ENCODE measurements at regions not wholly inside any gene's neighbourhood (a gene's known extent, or its start where the extent isn't known, plus 50 kb on each side); places are given as distances from the start of the nearest gene placed in this dataset.
A peak's percentile ranks its signal among the peaks of the same experiment; 100 is the strongest.

DNA sequence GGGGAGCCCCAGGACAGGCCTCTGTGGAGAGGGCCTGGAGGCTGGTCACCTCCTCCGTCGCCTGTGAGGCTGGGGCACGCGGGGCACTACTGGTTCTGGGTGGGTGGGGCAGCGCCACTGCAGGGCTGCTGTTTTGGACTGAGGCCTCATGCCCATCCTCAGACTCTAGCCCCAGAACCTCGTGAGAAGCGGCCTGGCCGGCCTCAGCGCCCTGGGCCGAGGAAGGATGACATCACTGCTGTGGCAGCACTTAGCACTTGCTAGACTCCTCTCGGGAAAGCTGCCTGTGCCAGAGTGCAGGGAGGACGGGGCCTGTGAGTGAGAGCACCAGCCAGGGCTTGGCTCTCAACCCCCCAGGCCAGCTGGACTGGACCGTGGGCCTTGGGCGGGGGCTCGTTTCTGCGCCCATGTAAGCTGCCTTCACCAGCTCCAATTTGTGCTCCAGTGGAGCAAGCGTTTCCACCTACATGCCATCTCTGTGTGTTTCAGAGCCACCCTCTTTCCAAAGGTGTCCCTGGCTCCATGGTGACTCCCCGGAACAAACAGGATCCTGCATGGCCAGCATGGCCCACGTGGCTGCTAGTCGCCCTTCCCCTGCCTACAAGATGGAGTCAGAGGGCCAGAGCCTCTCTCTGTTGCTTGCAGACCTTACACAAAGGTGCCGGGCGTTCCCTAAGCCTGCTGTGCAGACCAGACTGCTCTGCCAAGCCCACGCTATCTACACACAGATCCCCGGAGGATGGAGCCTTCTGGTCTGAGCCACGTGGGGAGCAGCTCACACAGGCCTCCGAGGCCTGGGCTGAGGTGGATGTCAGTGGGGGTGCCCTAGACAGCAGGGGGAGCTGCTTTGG, 102.9 kb downstream of the CTTN start:
- Histone ChIP-seq H3K4me1 (no peaks in the 10 kb centered on the region), H3K36me3 (no peaks in the 10 kb centered on the region), H3K9me3 (no peaks in the 10 kb centered on the region), H3K27me3 (no peaks in the 10 kb centered on the region), H3K4me3 (no peak overlapping the region), H3K27ac (no peak overlapping the region)
- ATAC-seq (no peak), DNase-seq (peak in 2 of 3 donors; percentile 17 to 43)
- intact Hi-C loops (cut with DNase I), result no loop called here
- TF ChIP-seq POLR2A (IDR thresholded peaks at IDR 0.05), result no peak
- TF ChIP-seq, protein P1, sequence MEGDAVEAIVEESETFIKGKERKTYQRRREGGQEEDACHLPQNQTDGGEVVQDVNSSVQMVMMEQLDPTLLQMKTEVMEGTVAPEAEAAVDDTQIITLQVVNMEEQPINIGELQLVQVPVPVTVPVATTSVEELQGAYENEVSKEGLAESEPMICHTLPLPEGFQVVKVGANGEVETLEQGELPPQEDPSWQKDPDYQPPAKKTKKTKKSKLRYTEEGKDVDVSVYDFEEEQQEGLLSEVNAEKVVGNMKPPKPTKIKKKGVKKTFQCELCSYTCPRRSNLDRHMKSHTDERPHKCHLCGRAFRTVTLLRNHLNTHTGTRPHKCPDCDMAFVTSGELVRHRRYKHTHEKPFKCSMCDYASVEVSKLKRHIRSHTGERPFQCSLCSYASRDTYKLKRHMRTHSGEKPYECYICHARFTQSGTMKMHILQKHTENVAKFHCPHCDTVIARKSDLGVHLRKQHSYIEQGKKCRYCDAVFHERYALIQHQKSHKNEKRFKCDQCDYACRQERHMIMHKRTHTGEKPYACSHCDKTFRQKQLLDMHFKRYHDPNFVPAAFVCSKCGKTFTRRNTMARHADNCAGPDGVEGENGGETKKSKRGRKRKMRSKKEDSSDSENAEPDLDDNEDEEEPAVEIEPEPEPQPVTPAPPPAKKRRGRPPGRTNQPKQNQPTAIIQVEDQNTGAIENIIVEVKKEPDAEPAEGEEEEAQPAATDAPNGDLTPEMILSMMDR (IDR thresholded peaks at IDR 0.05), result no peak
- 75% methylated on average over 4 of the region's 26 CpGs for WGBS (ENCODE audit: insufficient coverage, low coverage, low lambda C conversion rate, missing lambda C conversion rate)

DNA sequence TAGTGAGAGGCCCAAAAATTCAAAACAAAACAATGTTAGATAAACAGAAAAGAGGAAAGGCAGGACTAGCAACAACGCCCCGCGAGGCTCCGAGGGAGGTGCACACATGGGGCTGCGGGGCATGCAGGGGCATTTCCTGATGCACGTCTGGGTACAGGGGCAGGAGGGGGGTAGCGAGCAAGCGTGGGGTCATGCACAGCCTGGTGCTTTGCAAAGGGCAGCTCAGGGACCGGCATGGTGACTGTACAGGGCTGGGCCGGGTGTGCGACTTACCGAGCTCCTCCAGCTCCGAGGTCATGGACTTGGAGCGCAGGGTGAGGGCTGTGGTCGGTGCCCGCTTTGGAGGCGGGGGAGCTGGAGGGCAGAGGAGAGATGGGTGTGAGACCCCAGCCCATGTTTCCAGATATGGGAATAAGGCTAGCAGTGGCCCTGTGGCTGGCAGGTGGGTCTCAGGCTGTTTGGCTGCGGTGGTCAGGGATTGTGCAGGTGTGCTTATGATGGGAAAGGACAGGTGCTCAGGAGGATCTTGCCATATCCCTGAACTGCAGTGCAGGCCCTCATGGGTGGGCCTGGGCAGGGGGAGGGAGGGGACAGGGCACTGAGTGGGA, 103.7 kb downstream of the CTTN start:
- no peak for ATAC-seq
- no peaks in the 10 kb centered on the region for H3K9me3 ChIP-seq
- intact Hi-C loops (cut with DNase I), result no loop called here
- TF ChIP-seq, protein P1 (IDR thresholded peaks at IDR 0.05), result no peak
- TF ChIP-seq POLR2A (IDR thresholded peaks at IDR 0.05), result no peak
- H3K4me3 ChIP-seq, result no peak overlapping the region
- H3K36me3 ChIP-seq, result no peaks in the 10 kb centered on the region
- H3K27me3 ChIP-seq, result no peaks in the 10 kb centered on the region
- no peaks in the 10 kb centered on the region for H3K4me1 ChIP-seq
- H3K27ac ChIP-seq, result no peak overlapping the region
- whole genome bisulfite sequencing (ENCODE audit: insufficient coverage, low coverage, low lambda C conversion rate, missing lambda C conversion rate), result 92% methylated on average over 18 of the region's 18 CpGs
- DNase-seq, result peak in 2 of 3 donors; percentile 9 to 41

DNA sequence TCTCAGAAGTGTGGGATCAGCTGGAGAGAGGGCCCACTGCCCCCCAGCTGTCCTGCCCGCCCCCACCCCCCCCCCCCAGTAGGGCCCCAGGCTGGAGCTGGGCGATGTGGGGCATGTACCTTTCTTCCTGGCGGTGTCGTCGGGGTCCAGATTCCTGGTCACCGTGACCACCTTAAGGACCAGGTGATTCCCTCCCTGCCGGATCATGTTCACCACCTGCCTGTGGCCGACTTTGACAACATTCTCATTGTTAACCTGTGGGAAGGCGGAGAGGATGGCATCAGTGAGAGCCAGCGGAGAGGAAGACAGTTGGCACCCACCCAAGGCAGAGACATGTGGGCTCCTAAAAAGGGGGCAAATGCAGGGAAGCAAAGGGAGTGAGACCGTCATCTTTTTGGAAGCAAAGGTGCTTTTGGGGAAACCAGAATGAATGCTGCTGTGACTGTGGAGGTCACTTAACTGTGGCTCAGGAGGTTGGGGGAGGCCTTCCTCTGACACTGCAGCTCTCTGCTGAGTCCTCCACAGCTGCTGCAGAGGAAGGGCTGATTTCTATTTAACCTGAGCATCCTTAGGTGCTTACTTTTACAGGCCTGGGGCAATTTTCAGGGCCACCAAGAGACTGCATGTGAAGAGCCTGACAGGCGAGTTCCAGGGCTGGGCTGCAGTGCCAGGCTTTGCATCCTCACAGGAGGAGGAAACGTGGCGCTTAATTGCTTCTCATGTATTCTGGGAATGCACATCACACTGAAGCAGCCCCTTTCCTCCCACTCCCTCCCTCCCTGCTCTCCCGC, 104.5 kb downstream of the CTTN start:
- intact Hi-C loops (cut with DNase I), result no loop called here
- no peak for TF ChIP-seq POLR2A (IDR thresholded peaks at IDR 0.05)
- TF ChIP-seq, protein P1 (IDR thresholded peaks at IDR 0.05), result no peak
- Histone ChIP-seq H3K4me1 (no peaks in the 10 kb centered on the region), H3K9me3 (no peaks in the 10 kb centered on the region), H3K4me3 (no peak overlapping the region), H3K27me3 (no peaks in the 10 kb centered on the region), H3K36me3 (no peaks in the 10 kb centered on the region), H3K27ac (no peak overlapping the region)
- ATAC-seq (no peak), DNase-seq (peak in 2 of 3 donors; percentile 6 to 14)
- WGBS (ENCODE audit: insufficient coverage, low coverage, low lambda C conversion rate, missing lambda C conversion rate), result 85% methylated on average over 8 of the region's 15 CpGs

DNA sequence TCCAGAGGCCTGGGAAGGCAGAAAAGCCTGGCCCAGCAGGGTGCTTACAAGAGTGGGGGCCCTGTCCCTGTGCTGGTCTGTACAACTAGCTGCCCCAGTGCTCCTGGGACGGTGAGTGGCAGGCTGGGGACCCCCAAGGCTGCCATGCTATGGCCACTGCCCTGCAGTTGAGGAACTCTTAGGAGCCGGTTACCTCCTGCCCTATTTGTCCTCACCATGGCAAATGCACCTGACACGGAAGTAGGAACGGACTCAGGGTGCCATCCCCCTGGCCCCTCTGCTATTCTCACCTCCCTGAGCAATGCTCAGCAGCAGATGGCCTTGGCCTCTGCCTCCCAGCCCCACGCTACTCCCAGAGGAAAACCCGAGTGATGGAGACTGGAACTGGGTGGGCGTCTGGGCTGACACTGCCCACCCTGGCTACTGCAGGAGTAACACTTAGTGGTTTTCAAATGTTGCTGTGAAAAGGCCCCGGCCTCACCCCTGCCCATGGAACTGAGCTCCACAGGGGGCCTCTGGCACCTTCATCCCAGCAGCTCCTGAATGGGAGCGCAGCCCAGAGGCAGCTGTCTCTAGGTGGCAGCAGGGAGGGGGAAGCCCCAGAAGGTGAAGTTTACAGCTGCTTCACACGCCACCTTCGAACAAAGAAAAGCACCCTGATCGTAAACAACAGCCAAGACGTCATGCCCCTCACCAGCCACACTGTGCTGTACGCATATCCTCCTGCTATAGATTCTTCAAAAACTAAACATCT, 105.3 kb downstream of the CTTN start:
- no peak for TF ChIP-seq POLR2A (IDR thresholded peaks at IDR 0.05)
- TF ChIP-seq, protein P1 (IDR thresholded peaks at IDR 0.05), result no peak
- H3K4me1 ChIP-seq, result no peaks in the 10 kb centered on the region
- no peak overlapping the region for H3K4me3 ChIP-seq
- peak in 2 of 3 donors; percentile 5 to 32 for DNase-seq
- H3K27ac ChIP-seq, result no peak overlapping the region
- intact Hi-C loops (cut with DNase I), result no loop called here
- no peaks in the 10 kb centered on the region for H3K9me3 ChIP-seq
- no peaks in the 10 kb centered on the region for H3K27me3 ChIP-seq
- ATAC-seq, result no peak
- WGBS (ENCODE audit: insufficient coverage, low coverage, low lambda C conversion rate, missing lambda C conversion rate), result 85% methylated on average over 3 of the region's 14 CpGs
- no peaks in the 10 kb centered on the region for H3K36me3 ChIP-seq
